ENCODE measurements at regions not wholly inside any gene's neighbourhood (a gene's known extent, or its start where the extent isn't known, plus 50 kb on each side); places are given as distances from the start of the nearest gene placed in this dataset.

- H3K9me3 ChIP-seq = no peaks in the 10 kb centered on the region
- WGBS (ENCODE audit: low lambda C conversion rate) = 58% methylated on average over 1 of the region's 1 CpG
- no peak overlapping the region for H3K4me2 ChIP-seq
- H3K9ac ChIP-seq = no peak overlapping the region
- no peaks in the 10 kb centered on the region for H4K20me1 ChIP-seq (ENCODE audit: insufficient read depth)
- H3F3A ChIP-seq (replicated peaks; ENCODE audit: insufficient read depth) = peaks cover 13% of the 10 kb centered on the region
- H2AFZ ChIP-seq (ENCODE audit: low read depth) = no peak overlapping the region
- ChIA-PET CTCF (interaction anchor here (0.8 kb wide), 1 partner anchor 53 kb away, joined by 3 read pairs; no protein-coding TSS in a partner anchor), POLR2A (no interaction called here)
- H3K27ac ChIP-seq (ENCODE audit: low read depth in 2 of 2, low read length in 1 of 2) = no peak overlapping the region
- no peaks in the 10 kb centered on the region for H3K79me2 ChIP-seq (ENCODE audit: insufficient read depth)
- no peaks in the 10 kb centered on the region; a peak in 1 of 4 replicates for H3K4me1 ChIP-seq (ENCODE audit: control insufficient read depth in 1 of 2, insufficient read depth in 2 of 2, low read depth in 1 of 2, low read length in 1 of 2)
- H3K27me3 ChIP-seq (ENCODE audit: insufficient read depth) = no peaks in the 10 kb centered on the region
- H3K4me3 ChIP-seq (ENCODE audit: low read depth in 2 of 2, low read length in 1 of 2) = no peak overlapping the region
- DNase-seq = no peak
- no peaks in the 10 kb centered on the region for H3K36me3 ChIP-seq (replicated peaks in 1 of 2; ENCODE audit: control insufficient read depth in 1 of 2, insufficient read depth in 2 of 2, low read length in 1 of 2)
- no peaks in the 10 kb centered on the region for H3K9me2 ChIP-seq
- TF ChIP-seq ELF1 (IDR thresholded peaks at IDR 0.05) (no peak), GABPA (IDR thresholded peaks at IDR 0.05; ENCODE audit: low read depth) (no peak), RAD21 (IDR thresholded peaks at IDR 0.05; ENCODE audit: low read length) (no peak), GATA2 (CRISPR knock-in tag; IDR thresholded peaks at IDR 0.05) (no peak), TEAD4 (IDR thresholded peaks at IDR 0.05; ENCODE audit: borderline replicate concordance, insufficient read depth) (no peak), REST (IDR thresholded peaks at IDR 0.05; ENCODE audit: low read depth, low read length) (no peak), TCF12 (IDR thresholded peaks at IDR 0.05) (no peak)
These were observed 52.4 kb downstream of the PLCE1 start for GRCh38 chr10:94046098-94046497.

- Histone ChIP-seq H2AFZ (ENCODE audit: low read depth) (no peak overlapping the region), H3K9me3 (no peaks in the 10 kb centered on the region), H3F3A (replicated peaks; ENCODE audit: insufficient read depth) (peaks cover 10% of the 10 kb centered on the region), H3K27me3 (ENCODE audit: insufficient read depth) (no peaks in the 10 kb centered on the region), H3K27ac (ENCODE audit: low read depth in 2 of 2, low read length in 1 of 2) (no peak overlapping the region), H3K9ac (no peak overlapping the region), H3K79me2 (ENCODE audit: insufficient read depth) (no peaks in the 10 kb centered on the region), H3K4me2 (no peak overlapping the region), H3K4me3 (ENCODE audit: low read depth in 2 of 2, low read length in 1 of 2) (no peak overlapping the region), H3K36me3 (replicated peaks in 1 of 2; ENCODE audit: control insufficient read depth in 1 of 2, insufficient read depth in 2 of 2, low read length in 1 of 2) (no peaks in the 10 kb centered on the region), H3K9me2 (no peaks in the 10 kb centered on the region), H3K4me1 (ENCODE audit: control insufficient read depth in 1 of 2, insufficient read depth in 2 of 2, low read depth in 1 of 2, low read length in 1 of 2) (no peaks in the 10 kb centered on the region; a peak in 1 of 4 replicates), H4K20me1 (ENCODE audit: insufficient read depth) (no peaks in the 10 kb centered on the region)
- POLR2A ChIA-PET = no interaction called here
- DNase-seq = no peak
- CTCF ChIA-PET = no interaction called here
- WGBS (ENCODE audit: low lambda C conversion rate) = 65% methylated on average over 3 of the region's 3 CpGs
- TF ChIP-seq CTCF (IDR thresholded peaks at IDR 0.05) (no peak), EP300 (IDR thresholded peaks at IDR 0.05; ENCODE audit: borderline replicate concordance in 1 of 2, low read depth in 1 of 2, low read length in 1 of 2) (no peak), SMC3 (IDR thresholded peaks at IDR 0.05; ENCODE audit: low read depth, low read length) (no peak), MXI1 (IDR thresholded peaks at IDR 0.05; ENCODE audit: low read depth, low read length) (no peak), TEAD4 (IDR thresholded peaks at IDR 0.05; ENCODE audit: borderline replicate concordance, insufficient read depth) (no peak), USF2 (IDR thresholded peaks at IDR 0.05; ENCODE audit: borderline replicate concordance, low read depth, low read length) (no peak), REST (IDR thresholded peaks at IDR 0.05; ENCODE audit: low read depth, low read length) (no peak), MAX (IDR thresholded peaks at IDR 0.05; ENCODE audit: low read depth) (no peak), NRF1 (IDR thresholded peaks at IDR 0.05; ENCODE audit: low read depth, low read length) (no peak)
- TF ChIP-seq, protein P1, sequence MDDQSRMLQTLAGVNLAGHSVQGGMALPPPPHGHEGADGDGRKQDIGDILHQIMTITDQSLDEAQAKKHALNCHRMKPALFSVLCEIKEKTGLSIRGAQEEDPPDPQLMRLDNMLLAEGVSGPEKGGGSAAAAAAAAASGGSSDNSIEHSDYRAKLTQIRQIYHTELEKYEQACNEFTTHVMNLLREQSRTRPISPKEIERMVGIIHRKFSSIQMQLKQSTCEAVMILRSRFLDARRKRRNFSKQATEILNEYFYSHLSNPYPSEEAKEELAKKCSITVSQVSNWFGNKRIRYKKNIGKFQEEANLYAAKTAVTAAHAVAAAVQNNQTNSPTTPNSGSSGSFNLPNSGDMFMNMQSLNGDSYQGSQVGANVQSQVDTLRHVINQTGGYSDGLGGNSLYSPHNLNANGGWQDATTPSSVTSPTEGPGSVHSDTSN (IDR thresholded peaks at IDR 0.05) = no peak
These were observed 53.6 kb downstream of the PLCE1 start for GRCh38 chr10:94047293-94047692.
